Islet precursor cell (in vitro differentiated cells): ENCODE measurements at regions not wholly inside any gene's neighbourhood (a gene's known extent, or its start where the extent isn't known, plus 50 kb on each side); places are given as distances from the start of the nearest gene placed in this dataset.
"Not testable (repeated sequence)": the region's sequence is repeated elsewhere in the genome, so short reads cannot be mapped to it uniquely, and the experiment has no call there.

Source experiments
- DNase-seq: peaks from one replicate; pipeline ENCODE4 v3.0.0-alpha.2; 2018

- no peak for DNase-seq
These were observed 465.5 kb downstream of the PDZRN4 start for GRCh38 chr12:41653386-41654326.

DNA sequence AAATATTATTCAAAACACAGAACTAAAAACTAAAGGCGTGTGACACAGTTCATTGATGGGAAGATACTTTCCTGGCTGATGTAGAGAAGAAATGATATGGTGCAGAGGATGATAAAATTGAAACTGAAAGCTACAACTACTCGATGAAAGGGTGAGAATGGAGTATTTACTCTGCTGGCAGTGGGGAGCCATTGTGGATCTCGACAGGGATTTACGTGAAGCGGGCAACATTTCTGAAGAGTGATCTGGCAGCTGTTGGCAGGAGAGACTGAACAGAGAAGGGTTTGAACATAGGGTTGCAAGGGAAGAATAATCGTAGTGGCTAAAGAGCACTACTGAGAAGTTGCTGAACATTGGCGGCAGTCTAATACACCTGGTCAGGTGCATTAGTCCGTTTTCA, 464.9 kb downstream of the PDZRN4 start:
- DNase-seq: no peak

DNA sequence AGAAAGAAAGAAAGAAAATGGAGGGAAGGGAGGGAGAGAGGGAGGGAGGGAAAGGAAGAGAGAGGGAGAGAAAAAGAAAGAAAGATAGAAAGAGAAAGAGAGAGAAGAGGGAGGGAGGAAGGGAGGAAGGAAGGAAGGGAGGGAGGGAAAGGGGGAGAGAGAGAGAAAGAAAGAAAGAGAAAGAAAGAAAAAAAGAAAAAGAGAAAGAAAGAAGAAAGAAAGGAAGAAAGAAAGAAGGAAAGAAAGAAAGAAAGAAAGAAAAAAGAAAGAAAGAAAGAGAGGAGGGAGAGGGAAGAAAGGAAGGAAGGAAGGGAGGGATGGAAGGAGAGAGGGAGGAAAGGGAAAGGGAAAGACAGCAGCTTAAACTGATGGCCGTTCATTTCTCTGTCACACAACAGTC, 457.5 kb downstream of the PDZRN4 start:
- no peak for DNase-seq

GRCh38 chr12:41642808-41643207, 454.7 kb downstream of the PDZRN4 start:
- not testable (repeated sequence) for DNase-seq

DNA sequence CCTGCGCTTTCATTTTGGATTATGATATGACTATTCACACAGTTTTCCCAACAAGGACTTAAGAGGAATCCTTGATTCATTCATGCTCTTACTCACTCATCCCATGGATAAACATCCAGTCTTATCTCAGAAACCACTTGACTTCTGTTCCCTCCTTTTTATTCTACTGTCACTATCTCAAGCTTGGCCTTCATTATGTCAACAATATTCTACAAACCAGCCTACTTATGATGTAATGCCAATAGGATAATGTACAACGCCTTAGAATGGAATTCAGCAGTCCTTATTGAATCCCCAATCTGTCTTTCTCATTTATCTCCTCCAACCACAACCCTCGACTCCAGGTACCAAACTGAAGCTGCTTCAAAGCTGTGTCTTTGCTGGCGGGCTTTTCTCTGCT, 448.5 kb downstream of the PDZRN4 start:
- DNase-seq: no peak

- no peak for DNase-seq
These were observed 447.7 kb downstream of the PDZRN4 start for GRCh38 chr12:41635626-41636364.

- DNase-seq: no peak
These were observed 446.0 kb downstream of the PDZRN4 start for GRCh38 chr12:41634091-41634490.

- no peak for DNase-seq
These were observed 441.5 kb downstream of the PDZRN4 start for GRCh38 chr12:41629611-41630010.

DNA sequence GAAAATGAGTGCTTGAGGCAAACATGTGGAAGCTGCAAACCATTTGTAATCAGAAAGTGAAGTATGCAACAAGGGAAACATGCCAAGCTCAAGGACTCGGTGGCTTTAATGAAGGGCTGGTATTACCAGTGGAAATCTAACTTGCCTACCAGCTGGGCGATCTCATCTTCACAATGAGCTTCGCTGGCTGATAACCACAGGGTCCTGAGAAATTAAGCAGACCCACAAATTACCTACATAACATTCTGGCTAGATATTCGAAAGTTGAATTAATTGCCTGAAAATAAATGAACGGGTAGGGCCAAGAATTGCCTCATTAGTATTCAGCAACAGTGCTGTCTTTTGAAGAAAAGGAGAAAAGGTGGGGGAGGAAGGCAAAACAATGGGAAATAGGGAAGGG, 439.4 kb downstream of the PDZRN4 start:
- no peak for DNase-seq

GRCh38 chr12:41624571-41624970, 436.5 kb downstream of the PDZRN4 start:
- no peak for DNase-seq
